GM19467 (cell line): ENCODE measurements at regions not wholly inside any gene's neighbourhood (a gene's known extent, or its start where the extent isn't known, plus 50 kb on each side); places are given as distances from the start of the nearest gene placed in this dataset.
"Not testable (repeated sequence)": the region's sequence is repeated elsewhere in the genome, so short reads cannot be mapped to it uniquely, and the experiment has no call there.

ENCODE experiments used
- ATAC-seq: cut with Tn5 transposase; IDR thresholded peaks from one replicate; pipeline ENCODE4 v1.9.1; 2021; ENCODE audit warnings: mild to moderate bottlenecking, moderate library complexity; ENCODE audit not compliant: unreplicated experiment

- ATAC-seq, result no peak
Observed at GRCh38 chr12:68422956-68423574, 90.9 kb upstream of the MDM1 start.

DNA sequence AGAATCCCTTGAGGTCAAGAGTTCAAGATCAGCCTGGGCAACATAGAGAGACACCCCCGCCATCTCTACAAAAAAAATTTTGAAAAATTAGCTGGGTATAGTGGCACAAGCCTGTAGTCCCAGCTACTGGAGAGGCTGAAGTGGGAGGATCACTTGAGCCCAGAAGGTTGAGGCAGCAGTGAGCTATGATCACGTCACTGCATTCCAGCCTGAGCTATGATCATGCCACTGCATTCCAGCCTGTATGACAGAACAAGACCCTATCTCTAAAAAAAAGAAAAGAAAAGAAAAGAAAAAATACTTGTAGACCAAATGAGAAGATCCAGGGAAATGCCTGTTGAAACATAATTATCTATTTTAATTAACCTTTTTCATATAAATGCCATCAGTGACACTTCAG lies 93.8 kb upstream of the MDM1 start:
- no peak for ATAC-seq

- no peak for ATAC-seq
Observed at GRCh38 chr12:68428211-68428610, 96.0 kb upstream of the MDM1 start.

DNA sequence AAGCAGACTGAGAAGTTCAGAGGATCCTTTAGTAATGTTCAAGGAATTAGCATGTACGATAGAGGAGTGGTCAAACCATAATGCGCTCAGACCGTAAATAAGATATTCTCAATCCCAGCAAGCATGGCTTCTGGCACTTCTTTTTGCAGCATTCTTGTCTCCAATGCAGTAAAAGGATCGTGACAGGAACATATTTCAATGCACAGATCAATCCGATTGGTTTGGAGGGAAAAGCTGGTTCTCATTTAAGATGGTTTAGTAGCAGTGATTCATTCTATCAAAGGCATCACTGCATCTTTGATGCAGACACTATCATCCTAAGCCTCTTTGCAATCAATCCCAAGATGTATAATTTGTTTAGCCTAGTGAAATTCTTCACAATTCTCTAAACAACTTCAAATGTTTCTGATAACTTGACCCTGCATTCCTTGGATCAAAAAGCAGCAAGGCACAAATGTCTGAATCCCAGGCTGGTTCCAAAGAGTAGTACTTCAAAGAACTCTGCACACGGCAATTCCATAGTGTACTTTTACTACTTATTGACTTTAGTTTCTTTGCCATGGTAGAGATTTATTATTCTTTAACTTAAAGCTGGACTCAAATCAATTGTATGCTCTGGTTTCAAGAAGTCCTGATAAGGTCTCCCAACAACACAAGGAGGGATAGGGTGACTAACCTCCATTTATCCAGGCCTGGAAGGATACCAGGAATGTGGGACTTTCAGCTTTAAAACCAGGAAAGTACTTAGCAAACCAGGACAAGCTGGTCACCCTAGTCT lies 96.8 kb upstream of the MDM1 start:
- no peak for ATAC-seq

DNA sequence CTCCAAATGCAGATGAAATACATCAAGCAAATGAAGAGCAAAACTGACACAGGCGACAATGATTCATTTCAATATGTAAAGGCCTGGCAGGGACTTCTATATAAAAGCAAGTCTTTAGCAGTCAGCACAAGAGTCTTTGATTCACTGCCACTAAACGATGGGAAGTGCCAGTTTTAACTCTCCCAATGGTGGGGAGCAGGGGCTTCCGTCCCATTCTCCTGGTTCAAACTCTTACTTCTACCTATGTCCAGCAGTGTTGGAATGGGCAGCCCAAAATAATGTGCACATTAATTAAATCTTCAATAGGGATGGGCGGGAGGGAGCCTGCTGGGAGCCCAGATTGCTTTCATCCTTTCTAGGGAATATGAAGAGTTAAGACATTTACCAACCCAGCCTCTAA lies 97.5 kb upstream of the MDM1 start:
- no peak for ATAC-seq

- no peak for ATAC-seq
Observed at GRCh38 chr12:68431786-68432185, 99.6 kb upstream of the MDM1 start.

- no peak for ATAC-seq
Observed at GRCh38 chr12:68432622-68433021, 100.5 kb upstream of the MDM1 start.

DNA sequence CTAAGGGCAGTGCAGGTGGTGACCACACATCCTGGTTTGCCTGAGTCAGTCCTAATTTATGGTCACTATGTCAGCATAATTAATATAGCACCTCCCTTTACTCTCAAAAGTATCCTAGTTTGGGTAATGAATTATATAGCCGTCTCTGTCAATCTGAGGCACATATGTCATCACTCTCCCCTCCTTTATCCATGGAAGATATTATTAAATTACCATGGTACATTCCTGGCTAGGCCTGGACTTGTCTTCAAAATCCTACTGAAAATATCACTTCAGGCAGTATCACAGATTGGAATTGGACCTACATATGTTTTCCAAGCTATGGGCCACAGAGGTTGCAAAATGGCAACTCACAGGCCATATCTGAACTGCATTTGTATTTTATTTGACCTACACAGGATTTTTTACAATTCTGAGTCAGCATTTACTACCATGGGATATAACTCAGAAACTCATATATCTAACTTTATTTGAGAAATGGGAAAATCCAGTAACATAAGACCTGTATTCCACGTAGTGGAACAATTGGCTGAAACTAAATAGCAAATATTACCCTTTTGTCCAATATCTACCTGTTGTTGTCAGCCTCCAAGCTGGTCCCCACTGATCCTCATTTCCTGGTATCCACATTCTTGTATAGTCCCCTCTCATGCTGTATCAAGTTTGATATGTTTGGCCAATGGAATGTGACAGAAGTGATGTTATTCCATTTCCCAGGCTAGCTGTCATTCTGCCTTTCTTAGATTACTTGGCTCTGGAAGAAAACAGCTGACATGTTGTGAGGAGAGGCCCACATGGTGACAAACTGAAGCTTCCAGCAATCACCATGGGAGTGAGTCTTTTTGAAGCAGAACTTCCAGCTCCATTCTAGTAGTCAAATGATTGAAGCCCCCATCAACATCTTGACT lies 102.5 kb upstream of the MDM1 start:
- ATAC-seq, result no peak

- ATAC-seq, result no peak
Observed at GRCh38 chr12:68435299-68435637, 103.1 kb upstream of the MDM1 start.

GRCh38 chr12:68435816-68436215 lies 103.7 kb upstream of the MDM1 start:
- ATAC-seq, result no peak

DNA sequence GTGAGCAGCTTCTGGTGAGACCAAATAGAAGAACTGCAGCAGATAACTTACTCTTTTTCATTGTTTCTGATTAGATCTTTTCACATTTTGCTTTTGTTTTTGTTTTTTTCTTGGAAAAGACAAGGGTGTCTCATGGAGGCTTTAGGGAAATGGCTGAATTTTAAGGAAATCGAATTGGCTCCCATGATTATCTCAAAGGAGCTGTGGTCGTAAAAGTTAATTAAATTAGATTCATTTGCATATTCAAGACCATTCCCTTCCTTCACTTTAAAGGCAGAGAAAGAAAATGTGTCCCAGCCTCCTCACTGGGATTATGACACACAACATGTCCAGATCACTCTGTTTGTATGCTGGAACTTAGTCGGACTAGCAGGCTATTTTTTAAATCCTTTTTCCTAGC lies 106.4 kb upstream of the MDM1 start:
- no peak for ATAC-seq

DNA sequence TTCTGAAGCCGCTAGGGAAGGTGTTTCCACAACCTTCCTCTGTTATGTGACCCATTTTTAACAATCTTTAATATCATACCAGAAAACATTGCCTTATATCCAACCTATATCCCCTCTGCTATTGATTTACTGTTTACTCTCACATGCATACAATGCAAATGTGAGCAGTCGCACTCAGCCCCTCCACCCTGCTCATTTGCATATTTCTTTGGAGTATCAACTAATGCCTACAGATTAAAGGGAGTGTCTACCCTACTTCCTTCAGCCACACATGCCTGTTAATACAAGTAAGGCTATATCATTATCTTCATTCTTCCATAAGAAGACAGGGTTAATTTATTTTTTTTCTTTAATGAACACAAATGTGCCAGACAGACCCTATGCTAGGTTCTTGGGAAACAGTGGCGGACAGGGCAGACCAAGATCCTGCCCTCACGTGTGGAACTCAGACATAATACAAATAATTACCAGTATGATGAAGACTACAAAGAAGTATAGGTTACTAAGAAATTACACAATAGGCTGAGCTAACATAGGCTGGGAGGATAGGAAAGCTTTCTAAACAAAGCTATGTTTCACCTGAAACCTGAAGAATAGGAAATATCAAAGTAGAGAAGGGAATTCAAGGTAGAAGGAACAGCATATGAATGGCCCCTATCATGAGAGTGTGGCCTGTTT lies 107.3 kb upstream of the MDM1 start:
- no peak for ATAC-seq

DNA sequence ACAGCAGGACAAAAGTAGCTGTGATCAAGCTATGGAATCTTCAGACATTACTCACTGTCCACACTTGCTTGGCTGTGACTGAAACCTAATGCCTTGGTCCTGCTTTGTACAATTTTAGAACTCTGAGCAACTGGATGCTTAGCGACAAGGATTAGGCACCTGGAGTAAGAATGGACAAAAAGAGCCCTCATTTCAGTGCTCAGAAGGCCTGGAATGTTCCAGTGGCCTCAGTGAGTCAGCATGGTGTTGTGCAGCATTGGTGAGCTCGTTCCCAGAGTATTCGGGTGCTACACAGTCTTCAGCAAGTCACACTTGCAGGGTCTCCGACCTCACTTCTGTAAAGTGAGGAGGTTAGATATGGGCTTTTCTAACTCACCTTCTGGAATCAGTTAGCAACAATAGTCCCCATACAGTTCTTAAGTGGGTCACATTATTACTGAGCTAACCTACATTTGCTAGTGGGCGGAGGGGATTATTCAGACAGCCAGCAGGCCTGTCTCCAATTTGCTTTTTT lies 108.0 kb upstream of the MDM1 start:
- no peak for ATAC-seq

DNA sequence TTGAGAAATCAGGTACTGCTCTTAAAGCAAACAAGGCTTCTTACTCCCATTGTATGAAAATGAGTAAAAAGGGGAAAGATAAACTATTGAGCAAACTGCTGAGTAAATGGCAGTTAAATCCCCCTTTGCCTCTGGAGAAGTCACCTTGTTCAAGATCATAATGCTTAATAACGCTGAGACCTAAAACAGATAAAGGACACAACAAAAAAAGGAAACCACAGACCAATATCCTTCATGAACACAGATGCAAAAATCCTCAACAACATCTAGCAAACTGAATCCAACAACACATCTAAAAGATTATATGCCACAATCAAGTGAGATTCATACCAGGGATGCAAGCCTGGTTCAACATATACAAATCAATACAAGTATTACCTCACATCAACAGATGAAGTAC lies 109.0 kb upstream of the MDM1 start:
- ATAC-seq, result no peak

GRCh38 chr12:68442353-68442972 lies 110.3 kb upstream of the MDM1 start:
- ATAC-seq, result not testable (repeated sequence)

DNA sequence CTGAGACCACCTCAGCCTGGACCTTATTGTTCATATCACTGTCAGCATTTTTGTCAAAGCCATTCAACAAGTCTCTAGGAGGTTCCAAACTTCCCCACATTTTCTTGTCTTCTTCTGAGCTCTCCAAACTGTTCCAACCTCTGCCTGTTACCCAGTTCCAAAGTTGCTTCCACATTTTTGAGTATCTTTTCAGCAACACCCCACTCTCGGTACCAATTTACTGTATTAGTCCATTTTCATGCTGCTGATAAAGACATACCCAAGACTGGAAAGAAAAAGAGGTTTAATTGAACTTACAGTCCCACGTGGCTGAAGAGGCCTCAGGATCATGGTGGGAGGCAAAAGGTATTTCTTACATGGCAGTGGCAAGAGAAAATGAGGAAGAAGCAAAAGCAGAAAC lies 111.5 kb upstream of the MDM1 start:
- not testable (repeated sequence) for ATAC-seq

DNA sequence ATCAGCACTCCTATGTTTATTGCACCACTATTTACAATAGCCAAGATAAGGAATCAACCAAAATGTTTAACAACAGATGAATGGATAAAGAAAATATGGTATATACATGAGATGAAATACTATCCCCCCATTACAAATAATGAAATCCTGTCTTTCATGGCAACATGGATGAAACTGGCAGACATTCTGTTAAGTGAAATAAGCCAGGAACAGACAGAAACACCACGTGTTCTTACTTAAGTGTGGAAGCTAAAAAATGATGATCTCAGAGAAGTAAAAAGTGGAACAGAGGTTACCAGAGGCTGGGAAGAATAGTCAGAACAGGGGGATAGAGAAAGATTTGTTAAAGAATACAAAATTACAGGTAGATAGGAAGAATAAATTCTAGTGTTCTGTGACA lies 113.7 kb upstream of the MDM1 start:
- no peak for ATAC-seq

DNA sequence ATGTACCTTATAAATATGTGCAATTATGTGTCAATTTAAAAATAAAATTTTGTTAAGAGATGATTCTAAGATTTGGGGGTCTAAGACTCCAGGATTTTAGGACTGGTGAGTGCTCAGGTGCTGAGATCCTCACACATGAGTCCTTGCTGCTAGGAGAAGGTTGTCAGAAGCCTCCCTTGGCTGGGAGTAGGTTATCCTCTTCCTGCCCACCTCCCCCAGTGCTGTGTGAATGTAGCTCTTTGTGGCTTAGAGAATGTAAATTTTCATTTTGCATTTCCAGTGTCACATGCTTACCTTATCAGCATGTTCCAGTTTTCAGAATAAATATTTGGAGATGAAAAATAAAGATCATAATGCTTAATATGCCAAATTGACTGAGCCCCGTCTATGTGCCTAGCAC lies 114.2 kb upstream of the MDM1 start:
- ATAC-seq, result no peak

DNA sequence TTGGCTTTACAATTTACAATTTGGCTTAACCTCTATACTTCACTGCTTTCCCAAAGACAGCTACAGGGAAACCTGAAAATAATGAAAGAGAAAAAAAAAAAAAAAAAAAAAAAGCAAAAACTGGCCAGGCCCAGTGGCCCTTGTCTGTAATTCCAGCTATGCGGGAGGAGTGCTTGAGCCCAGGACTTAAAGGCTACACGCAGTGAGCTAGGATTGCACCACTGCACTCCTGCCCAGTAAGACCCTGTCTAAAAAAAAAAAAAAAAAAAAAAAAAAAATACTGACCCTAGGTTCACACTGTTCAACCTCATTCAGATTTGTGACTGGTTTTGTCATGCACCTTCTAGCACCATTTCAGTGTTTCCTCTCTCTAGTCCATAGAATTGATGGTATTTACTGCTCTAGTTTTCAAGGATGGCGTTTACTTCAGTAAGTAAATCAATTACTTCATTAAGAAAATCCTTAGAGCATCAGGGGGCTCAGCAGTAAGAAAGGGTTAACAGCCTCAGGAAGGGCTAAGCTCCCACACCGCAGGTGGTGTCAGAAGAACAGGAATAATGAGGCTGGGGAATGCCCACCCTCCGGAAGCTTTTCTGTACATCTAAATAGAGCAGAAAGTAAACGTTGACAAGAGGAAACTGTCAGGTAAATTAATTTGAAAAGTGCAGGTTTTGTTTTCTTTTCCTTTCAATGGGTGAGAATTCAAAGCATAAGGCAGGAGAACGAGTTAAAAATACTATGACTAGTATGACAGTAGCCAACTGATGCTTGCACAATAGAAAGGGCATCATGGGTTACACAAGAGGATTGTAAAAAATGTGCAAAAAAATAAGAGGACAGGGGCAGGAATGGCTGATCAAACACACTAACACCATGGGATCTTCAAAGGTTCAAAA lies 115.0 kb upstream of the MDM1 start:
- no peak for ATAC-seq
